ENCODE measurements at regions not wholly inside any gene's neighbourhood (a gene's known extent, or its start where the extent isn't known, plus 50 kb on each side); places are given as distances from the start of the nearest gene placed in this dataset.
A peak's percentile ranks its signal among the peaks of the same experiment; 100 is the strongest.
"Not testable (repeated sequence)": the region's sequence is repeated elsewhere in the genome, so short reads cannot be mapped to it uniquely, and the experiment has no call there.

GRCh38 chr3:73863546-73864079 lies 238.9 kb upstream of the PDZRN3 start:
- no peak for DNase-seq (ENCODE audit: insufficient read length, low spot score)
- FAIRE-seq: no peak
- TF ChIP-seq PAX5 (IDR thresholded peaks at IDR 0.05; ENCODE audit: insufficient read depth, low read length, severe bottlenecking) (no peak), POLR2A (IDR thresholded peaks at IDR 0.05; ENCODE audit: low read depth, low read length) (no peak), POLR2AphosphoS5 (IDR thresholded peaks at IDR 0.05; ENCODE audit: low read depth, low read length) (no peak), TAF1 (IDR thresholded peaks at IDR 0.05; ENCODE audit: low read depth, low read length) (no peak), SPI1 (IDR thresholded peaks at IDR 0.05; ENCODE audit: low read depth, low read length) (no peak), POU2F2 (IDR thresholded peaks at IDR 0.05; ENCODE audit: low read depth, low read length) (no peak)

GRCh38 chr3:73855813-73856212 lies 231.1 kb upstream of the PDZRN3 start:
- TF ChIP-seq TAF1 (IDR thresholded peaks at IDR 0.05; ENCODE audit: low read depth, low read length): no peak
- no peak for TF ChIP-seq POLR2AphosphoS5 (IDR thresholded peaks at IDR 0.05; ENCODE audit: low read depth, low read length)
- TF ChIP-seq POU2F2 (IDR thresholded peaks at IDR 0.05; ENCODE audit: low read depth, low read length): no peak
- DNase-seq (ENCODE audit: insufficient read length, low spot score) (no peak), FAIRE-seq (no peak)

GRCh38 chr3:73848173-73848906 lies 223.6 kb upstream of the PDZRN3 start:
- DNase-seq (ENCODE audit: insufficient read length, low spot score): no peak
- FAIRE-seq: no peak
- TF ChIP-seq POLR2A (IDR thresholded peaks at IDR 0.05; ENCODE audit: low read depth, low read length) (no peak), POU2F2 (IDR thresholded peaks at IDR 0.05; ENCODE audit: low read depth, low read length) (no peak)

GRCh38 chr3:73846951-73847350 lies 222.2 kb upstream of the PDZRN3 start:
- FAIRE-seq (no peak), DNase-seq (ENCODE audit: insufficient read length, low spot score) (no peak)
- no peak for TF ChIP-seq POU2F2 (IDR thresholded peaks at IDR 0.05; ENCODE audit: low read depth, low read length)
- no peak for TF ChIP-seq SPI1 (IDR thresholded peaks at IDR 0.05; ENCODE audit: low read depth, low read length)
- TF ChIP-seq PAX5 (IDR thresholded peaks at IDR 0.05; ENCODE audit: insufficient read depth, low read length, severe bottlenecking): no peak
- no peak for TF ChIP-seq TAF1 (IDR thresholded peaks at IDR 0.05; ENCODE audit: low read depth, low read length)
- TF ChIP-seq POLR2A (IDR thresholded peaks at IDR 0.05; ENCODE audit: low read depth, low read length): no peak

GRCh38 chr3:73839032-73839431 lies 214.3 kb upstream of the PDZRN3 start:
- TF ChIP-seq TAF1 (IDR thresholded peaks at IDR 0.05; ENCODE audit: low read depth, low read length) (no peak), POU2F2 (IDR thresholded peaks at IDR 0.05; ENCODE audit: low read depth, low read length) (no peak), POLR2AphosphoS5 (IDR thresholded peaks at IDR 0.05; ENCODE audit: low read depth, low read length) (no peak), POLR2A (IDR thresholded peaks at IDR 0.05; ENCODE audit: low read depth, low read length) (no peak), SPI1 (IDR thresholded peaks at IDR 0.05; ENCODE audit: low read depth, low read length) (no peak), PAX5 (IDR thresholded peaks at IDR 0.05; ENCODE audit: insufficient read depth, low read length, severe bottlenecking) (no peak)
- DNase-seq (ENCODE audit: insufficient read length, low spot score) (no peak), FAIRE-seq (no peak)

- TF ChIP-seq POLR2AphosphoS5 (IDR thresholded peaks at IDR 0.05; ENCODE audit: low read depth, low read length) (no peak), SPI1 (IDR thresholded peaks at IDR 0.05; ENCODE audit: low read depth, low read length) (no peak), POU2F2 (IDR thresholded peaks at IDR 0.05; ENCODE audit: low read depth, low read length) (no peak), PAX5 (IDR thresholded peaks at IDR 0.05; ENCODE audit: insufficient read depth, low read length, severe bottlenecking) (no peak), POLR2A (IDR thresholded peaks at IDR 0.05; ENCODE audit: low read depth, low read length) (no peak), TAF1 (IDR thresholded peaks at IDR 0.05; ENCODE audit: low read depth, low read length) (no peak)
- no peak for FAIRE-seq
- DNase-seq (ENCODE audit: insufficient read length, low spot score): no peak
These were observed 211.2 kb upstream of the PDZRN3 start for GRCh38 chr3:73835945-73836344.

- FAIRE-seq (no peak), DNase-seq (ENCODE audit: insufficient read length, low spot score) (no peak)
- TF ChIP-seq POLR2AphosphoS5 (IDR thresholded peaks at IDR 0.05; ENCODE audit: low read depth, low read length): no peak
- TF ChIP-seq TAF1 (IDR thresholded peaks at IDR 0.05; ENCODE audit: low read depth, low read length): no peak
- TF ChIP-seq PAX5 (IDR thresholded peaks at IDR 0.05; ENCODE audit: insufficient read depth, low read length, severe bottlenecking): no peak
- TF ChIP-seq POU2F2 (IDR thresholded peaks at IDR 0.05; ENCODE audit: low read depth, low read length): no peak
- no peak for TF ChIP-seq POLR2A (IDR thresholded peaks at IDR 0.05; ENCODE audit: low read depth, low read length)
- no peak for TF ChIP-seq SPI1 (IDR thresholded peaks at IDR 0.05; ENCODE audit: low read depth, low read length)
These were observed 207.7 kb upstream of the PDZRN3 start for GRCh38 chr3:73832426-73832825.

GRCh38 chr3:73828348-73828747 lies 203.6 kb upstream of the PDZRN3 start:
- TF ChIP-seq POU2F2 (IDR thresholded peaks at IDR 0.05; ENCODE audit: low read depth, low read length) (peak; percentile 44; the same call in 1 of the 2 replicates), POLR2A (IDR thresholded peaks at IDR 0.05; ENCODE audit: low read depth, low read length) (no peak), SPI1 (IDR thresholded peaks at IDR 0.05; ENCODE audit: low read depth, low read length) (no peak)
- no peak for DNase-seq (ENCODE audit: insufficient read length, low spot score)
- no peak for FAIRE-seq

- no peak for FAIRE-seq
- no peak for TF ChIP-seq POU2F2 (IDR thresholded peaks at IDR 0.05; ENCODE audit: low read depth, low read length)
- TF ChIP-seq POLR2AphosphoS5 (IDR thresholded peaks at IDR 0.05; ENCODE audit: low read depth, low read length): no peak
- TF ChIP-seq POLR2A (IDR thresholded peaks at IDR 0.05; ENCODE audit: low read depth, low read length): no peak
- no peak for DNase-seq (ENCODE audit: insufficient read length, low spot score)
These were observed 203.0 kb upstream of the PDZRN3 start for GRCh38 chr3:73827725-73828211.

GRCh38 chr3:73827204-73827603 lies 202.5 kb upstream of the PDZRN3 start:
- FAIRE-seq: no peak
- DNase-seq (ENCODE audit: insufficient read length, low spot score): no peak
- TF ChIP-seq POLR2AphosphoS5 (IDR thresholded peaks at IDR 0.05; ENCODE audit: low read depth, low read length) (no peak), TAF1 (IDR thresholded peaks at IDR 0.05; ENCODE audit: low read depth, low read length) (no peak), PAX5 (IDR thresholded peaks at IDR 0.05; ENCODE audit: insufficient read depth, low read length, severe bottlenecking) (no peak), POU2F2 (IDR thresholded peaks at IDR 0.05; ENCODE audit: low read depth, low read length) (no peak), POLR2A (IDR thresholded peaks at IDR 0.05; ENCODE audit: low read depth, low read length) (no peak), SPI1 (IDR thresholded peaks at IDR 0.05; ENCODE audit: low read depth, low read length) (no peak)

- not testable (repeated sequence) for DNase-seq (ENCODE audit: insufficient read length, low spot score); FAIRE-seq
These were observed 196.2 kb upstream of the PDZRN3 start for GRCh38 chr3:73820896-73821295.

Data from GM12891 (cell line).